ENCODE measurements at regions not wholly inside any gene's neighbourhood (a gene's known extent, or its start where the extent isn't known, plus 50 kb on each side); places are given as distances from the start of the nearest gene placed in this dataset.

DNA sequence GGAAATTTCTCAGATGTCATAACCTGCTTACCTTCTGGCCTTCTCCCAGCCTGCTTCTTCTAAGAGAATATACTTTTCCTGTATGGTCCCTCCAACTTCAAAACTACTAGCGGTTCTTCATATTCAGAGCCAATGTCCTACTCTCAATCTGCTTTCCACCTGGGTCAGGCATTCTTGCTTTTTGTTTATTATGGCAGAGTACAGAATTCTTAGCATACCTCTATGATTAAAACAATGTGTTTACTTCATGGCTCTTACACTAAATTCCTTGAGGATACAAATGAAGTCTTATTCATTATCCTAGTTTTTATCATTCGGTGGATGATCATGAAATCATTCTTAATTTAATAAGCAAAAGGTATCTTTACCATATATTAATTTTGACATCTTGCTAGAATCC, 484.2 kb upstream of the SLITRK1 start:
- TF ChIP-seq POLR2A (IDR thresholded peaks at IDR 0.05), result no peak
- TF ChIP-seq, protein P1, sequence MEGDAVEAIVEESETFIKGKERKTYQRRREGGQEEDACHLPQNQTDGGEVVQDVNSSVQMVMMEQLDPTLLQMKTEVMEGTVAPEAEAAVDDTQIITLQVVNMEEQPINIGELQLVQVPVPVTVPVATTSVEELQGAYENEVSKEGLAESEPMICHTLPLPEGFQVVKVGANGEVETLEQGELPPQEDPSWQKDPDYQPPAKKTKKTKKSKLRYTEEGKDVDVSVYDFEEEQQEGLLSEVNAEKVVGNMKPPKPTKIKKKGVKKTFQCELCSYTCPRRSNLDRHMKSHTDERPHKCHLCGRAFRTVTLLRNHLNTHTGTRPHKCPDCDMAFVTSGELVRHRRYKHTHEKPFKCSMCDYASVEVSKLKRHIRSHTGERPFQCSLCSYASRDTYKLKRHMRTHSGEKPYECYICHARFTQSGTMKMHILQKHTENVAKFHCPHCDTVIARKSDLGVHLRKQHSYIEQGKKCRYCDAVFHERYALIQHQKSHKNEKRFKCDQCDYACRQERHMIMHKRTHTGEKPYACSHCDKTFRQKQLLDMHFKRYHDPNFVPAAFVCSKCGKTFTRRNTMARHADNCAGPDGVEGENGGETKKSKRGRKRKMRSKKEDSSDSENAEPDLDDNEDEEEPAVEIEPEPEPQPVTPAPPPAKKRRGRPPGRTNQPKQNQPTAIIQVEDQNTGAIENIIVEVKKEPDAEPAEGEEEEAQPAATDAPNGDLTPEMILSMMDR (IDR thresholded peaks at IDR 0.05), result no peak
